IMR-90 (cell line): ENCODE measurements at regions not wholly inside any gene's neighbourhood (a gene's known extent, or its start where the extent isn't known, plus 50 kb on each side); places are given as distances from the start of the nearest gene placed in this dataset.

Experiments
- ATAC-seq: fragments of 200-7000 bp; cut with Tn5 transposase; 2 replicates; pipeline ENCODE4 v1.9.1; 2020; ENCODE audit warnings: low read depth, mild to moderate bottlenecking, moderate library complexity
- BruUV-seq: library from RNA; stranded (reverse); fragments of 400-500 nt; replicated peaks from 2 replicates; lab custom pipeline; 2021; lab: Mats Ljungman, UMichigan
- CTCF ChIA-PET: fragments of 300-600 bp; formaldehyde crosslinking; extraction: SDS; loops from one replicate; lab custom pipeline; 2021; ENCODE audit warnings: antibody characterized with exemption; lab: Yijun Ruan, JAX
- POLR2A ChIA-PET: fragments of 300-600 bp; sonication (Branson Sonifier 250); formaldehyde crosslinking; loops from one replicate; lab custom pipeline; 2022; ENCODE audit warnings: antibody characterized with exemption; ENCODE audit not compliant: unreplicated experiment; lab: Charles Lee
- DNase-seq: peaks from one replicate; pipeline ENCODE4 v3.0.0; 2013
- H2AFZ ChIP-seq: replicated peaks from 2 replicates; pipeline ENCODE3; 2013; ENCODE audit warnings: low read length, mild to moderate bottlenecking; ENCODE audit not compliant: poor library complexity
- H2AK5ac ChIP-seq: 2 replicates; pipeline ENCODE4 v1.6.1; 2013; ENCODE audit warnings: low read depth, low read length, inconsistent platforms
- H2AK9ac ChIP-seq: replicated peaks from 2 replicates; pipeline ENCODE3; 2013; ENCODE audit warnings: mild to moderate bottlenecking, low read depth, low read length, moderate library complexity; ENCODE audit not compliant: poor library complexity
- H2BK120ac ChIP-seq: 2 replicates; pipeline ENCODE4 v1.6.1; 2013; ENCODE audit warnings: low read depth, low read length, inconsistent platforms
- H2BK15ac ChIP-seq: 3 replicates; pipeline ENCODE4 v1.6.1; 2013; ENCODE audit warnings: low read depth, low read length, inconsistent platforms
- H2BK20ac ChIP-seq: 2 replicates; pipeline ENCODE4 v1.6.1; 2013; ENCODE audit warnings: low read depth, mild to moderate bottlenecking, inconsistent platforms, low read length, moderate library complexity
- H2BK5ac ChIP-seq: 2 replicates; pipeline ENCODE4 v1.6.1; 2013; ENCODE audit warnings: mild to moderate bottlenecking, low read depth, low read length, inconsistent platforms; ENCODE audit not compliant: poor library complexity, severe bottlenecking
- H3K14ac ChIP-seq: replicated peaks from 2 replicates; pipeline ENCODE4 v1.6.1; 2013; ENCODE audit warnings: low read depth, low read length, inconsistent platforms
- H3K18ac ChIP-seq: 2 replicates; pipeline ENCODE4 v1.6.1; 2013; ENCODE audit warnings: low read depth, low read length, control low read depth
- H3K23ac ChIP-seq: 2 replicates; pipeline ENCODE4 v1.6.1; 2013; ENCODE audit warnings: low read depth, low read length, inconsistent platforms
- H3K27ac ChIP-seq: 2 replicates; pipeline ENCODE4 v1.5.1; 2013; ENCODE audit warnings: mild to moderate bottlenecking, control low read depth, low read length; ENCODE audit not compliant: insufficient read depth
- H3K27me3 ChIP-seq: 2 replicates; pipeline ENCODE4 v1.6.1; 2013; ENCODE audit warnings: low read length; ENCODE audit not compliant: control insufficient read depth, insufficient read depth
- H3K36me3 ChIP-seq: 2 replicates; pipeline ENCODE4 v1.6.1; 2013; ENCODE audit warnings: low read length, mixed read lengths; ENCODE audit not compliant: control insufficient read depth, insufficient read depth
- H3K4ac ChIP-seq: 2 replicates; pipeline ENCODE4 v1.6.1; 2013; ENCODE audit warnings: low read depth, low read length, inconsistent platforms
- H3K4me1 ChIP-seq: 2 replicates; pipeline ENCODE4 v1.6.1; 2013; ENCODE audit warnings: low read length, mixed read lengths; ENCODE audit not compliant: control insufficient read depth, insufficient read depth
- H3K4me2 ChIP-seq: 2 replicates; pipeline ENCODE4 v1.6.1; 2013; ENCODE audit warnings: low read depth, mild to moderate bottlenecking, control low read depth, low read length, moderate library complexity
- H3K4me3 ChIP-seq: 2 replicates; pipeline ENCODE4 v1.5.1; 2013; ENCODE audit warnings: low read depth, mild to moderate bottlenecking, control low read depth, low read length, moderate library complexity; ENCODE audit not compliant: insufficient read depth
- H3K56ac ChIP-seq: 2 replicates; pipeline ENCODE4 v1.6.1; 2013; ENCODE audit warnings: low read length, inconsistent platforms; ENCODE audit not compliant: insufficient read depth; ENCODE audit errors: extremely low read depth
- H3K79me1 ChIP-seq, 2 experiments: 2 replicates each; pipeline ENCODE4 v1.6.1; 2013; ENCODE audit warnings: low read length in 2 of 2, inconsistent platforms in 1 of 2, low read depth in 1 of 2
- H3K9ac ChIP-seq: 2 replicates; pipeline ENCODE4 v1.6.1; 2013; ENCODE audit warnings: low read depth, low read length, control low read depth
- H3K9me1 ChIP-seq: 2 replicates; pipeline ENCODE4 v1.6.1; 2013; ENCODE audit warnings: low read length, inconsistent platforms; ENCODE audit not compliant: insufficient read depth
- H3K9me3 ChIP-seq: 2 replicates; pipeline ENCODE4 v1.6.1; 2013; ENCODE audit warnings: low read length; ENCODE audit not compliant: control insufficient read depth, insufficient read depth
- H4K20me1 ChIP-seq: 2 replicates; pipeline ENCODE4 v1.6.1; 2013; ENCODE audit warnings: low read length, inconsistent platforms; ENCODE audit not compliant: insufficient read depth
- H4K5ac ChIP-seq: 2 replicates; pipeline ENCODE4 v1.6.1; 2013; ENCODE audit warnings: mild to moderate bottlenecking, low read depth, low read length, control low read depth
- H4K8ac ChIP-seq, 2 experiments: 2 replicates each; pipeline ENCODE4 v1.6.1; 2013; ENCODE audit warnings: low read depth in 2 of 2, low read length in 2 of 2, control low read depth in 1 of 2, inconsistent platforms in 1 of 2
- H4K91ac ChIP-seq: 2 replicates; pipeline ENCODE4 v1.6.1; 2013; ENCODE audit warnings: low read depth, low read length, inconsistent platforms; ENCODE audit not compliant: insufficient read depth
- CEBPB ChIP-seq: IDR thresholded peaks from 2 replicates; pipeline ENCODE4 v1.6.1; 2012; ENCODE audit warnings: low read depth, low read length, improper control_type of control experiment
- CHD1 ChIP-seq: IDR thresholded peaks from 2 replicates; pipeline ENCODE4 v1.6.1; 2012; ENCODE audit warnings: low read depth, low read length, improper control_type of control experiment
- FOS ChIP-seq: fragments of 150-350 bp; IDR thresholded peaks from 2 replicates; pipeline ENCODE4 v1.6.1; 2016; ENCODE audit warnings: low read depth, low read length
- MAZ ChIP-seq: IDR thresholded peaks from 2 replicates; pipeline ENCODE4 v1.6.1; 2012; ENCODE audit warnings: low read depth, mild to moderate bottlenecking, low read length, improper control_type of control experiment, moderate library complexity, borderline replicate concordance
- MXI1 ChIP-seq: IDR thresholded peaks from 2 replicates; pipeline ENCODE4 v1.6.1; 2012; ENCODE audit warnings: low read depth, mild to moderate bottlenecking, low read length, moderate library complexity, borderline replicate concordance
- RAD21 ChIP-seq: IDR thresholded peaks from 2 replicates; pipeline ENCODE4 v1.6.1; 2012; ENCODE audit warnings: low read length, improper control_type of control experiment
- RCOR1 ChIP-seq: IDR thresholded peaks from 2 replicates; pipeline ENCODE4 v1.6.1; 2012; ENCODE audit warnings: mild to moderate bottlenecking, low read length, improper control_type of control experiment; ENCODE audit not compliant: insufficient replicate concordance
- SMC3 ChIP-seq: fragments of 150-350 bp; IDR thresholded peaks from 2 replicates; pipeline ENCODE4 v1.6.1; 2016; ENCODE audit warnings: low read depth, mild to moderate bottlenecking, antibody characterized with exemption, low read length, moderate library complexity
- dilution Hi-C: fragments of 300-500 bp; cut with HindIII; formaldehyde crosslinking; loops from one replicate; pipeline ENCODE4 v1.14.3; 2018; ENCODE audit warnings: low sequenced_read_pairs; ENCODE audit not compliant: unreplicated experiment
- in situ Hi-C: fragments of 300-500 bp; cut with MboI; formaldehyde crosslinking; loops from 3 replicates; pipeline ENCODE4 v1.14.3; 2019; ENCODE audit warnings: low sequenced_read_pairs, inconsistent platforms, mixed read lengths
- intact Hi-C: fragments of 100-400 bp; cut with micrococcal nuclease; formaldehyde crosslinking; loops from 2 replicates; pipeline ENCODE4 v1.10.0; 2022

DNA sequence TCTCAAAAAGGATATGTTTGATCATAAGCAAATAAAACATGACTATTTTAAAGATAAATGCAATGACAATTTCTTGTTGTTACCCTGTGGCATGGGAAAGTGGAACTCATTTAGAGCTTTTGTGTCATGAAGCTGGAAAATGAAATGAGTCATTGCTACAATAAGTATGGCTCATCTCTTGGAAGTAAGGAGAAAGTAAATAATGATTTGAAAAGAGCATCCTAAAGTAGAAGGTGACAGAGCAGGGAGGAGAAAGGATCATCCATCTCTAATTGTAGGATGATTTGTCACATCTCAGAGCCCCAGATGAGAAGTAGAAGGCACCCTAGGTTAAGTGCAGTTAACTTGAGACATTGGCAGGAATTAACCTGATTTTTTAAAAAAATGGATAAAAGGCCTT, 200.5 kb downstream of the CPS1 start:
- Histone ChIP-seq H3K27ac (no peak overlapping the region), H3K4ac (no peak overlapping the region), H2AK9ac (no peak overlapping the region), H3K4me1 (no peaks in the 10 kb centered on the region), H2AK5ac (no peak overlapping the region), H2AFZ (no peak overlapping the region), H4K8ac (no peak overlapping the region), H3K9ac (no peak overlapping the region), H2BK5ac (no peak overlapping the region), H3K4me2 (no peak overlapping the region), H3K79me1 (no peaks in the 10 kb centered on the region), H3K27me3 (no peaks in the 10 kb centered on the region), H4K20me1 (no peaks in the 10 kb centered on the region), H2BK20ac (no peak overlapping the region), H4K5ac (no peak overlapping the region), H2BK15ac (no peak overlapping the region), H3K14ac (no peak overlapping the region), H3K56ac (no peak overlapping the region), H2BK120ac (no peak overlapping the region), H3K36me3 (no peaks in the 10 kb centered on the region), H3K4me3 (no peak overlapping the region), H3K9me1 (no peaks in the 10 kb centered on the region), H4K91ac (no peak overlapping the region), H3K23ac (no peak overlapping the region), H3K9me3 (peaks cover 3% of the 10 kb centered on the region; the same call in 1 of the 2 replicates), H3K18ac (no peak overlapping the region)
- DNase-seq (no peak), ATAC-seq (no peak)
- in situ Hi-C loops, result no loop called here
- intact Hi-C loops, result no loop called here
- ChIA-PET CTCF (no interaction called here), POLR2A (no interaction called here)
- no TSS peak for BruUV-seq
- no peak for TF ChIP-seq MAZ
- no peak for TF ChIP-seq RCOR1
- TF ChIP-seq FOS, result no peak
- no peak for TF ChIP-seq CEBPB
- no peak for TF ChIP-seq CHD1
- TF ChIP-seq MXI1, result no peak
- TF ChIP-seq SMC3, result no peak
- TF ChIP-seq RAD21, result no peak
- dilution Hi-C loops, result no loop called here
